ENCODE measurements at regions not wholly inside any gene's neighbourhood (a gene's known extent, or its start where the extent isn't known, plus 50 kb on each side); places are given as distances from the start of the nearest gene placed in this dataset.

- no peak for DNase-seq (ENCODE audit: low read depth in 2 of 2)
Measured at GRCh38 chr14:104319491-104320241, 181.3 kb downstream of the KIF26A start.

GRCh38 chr14:104320611-104321086, 182.3 kb downstream of the KIF26A start:
- DNase-seq (ENCODE audit: low read depth in 2 of 2) = no peak

- DNase-seq (ENCODE audit: low read depth in 2 of 2) = no peak
Measured at GRCh38 chr14:104321088-104321801, 182.9 kb downstream of the KIF26A start.

GRCh38 chr14:104321802-104322130, 183.4 kb downstream of the KIF26A start:
- no peak for DNase-seq (ENCODE audit: low read depth in 2 of 2)

- DNase-seq (ENCODE audit: low read depth in 2 of 2) = no peak
Measured at GRCh38 chr14:104322531-104323366, 184.4 kb downstream of the KIF26A start.

- no peak for DNase-seq (ENCODE audit: low read depth in 2 of 2)
Measured at GRCh38 chr14:104323551-104324175, 185.3 kb downstream of the KIF26A start.

- no peak for DNase-seq (ENCODE audit: low read depth in 2 of 2)
Measured at GRCh38 chr14:104326848-104327247, 188.5 kb downstream of the KIF26A start.

- DNase-seq (ENCODE audit: low read depth in 2 of 2) = no peak
Measured at GRCh38 chr14:104328607-104329006, 190.2 kb downstream of the KIF26A start.

GRCh38 chr14:104329793-104330192, 191.4 kb downstream of the KIF26A start:
- DNase-seq (ENCODE audit: low read depth in 2 of 2) = no peak

- DNase-seq (ENCODE audit: low read depth in 2 of 2) = no peak
Measured at GRCh38 chr14:104331871-104332605, 193.7 kb downstream of the KIF26A start.

- DNase-seq (ENCODE audit: low read depth in 2 of 2) = no peak
Measured at GRCh38 chr14:104332634-104333270, 194.4 kb downstream of the KIF26A start.

GRCh38 chr14:104333646-104334423, 195.4 kb downstream of the KIF26A start:
- no peak for DNase-seq (ENCODE audit: low read depth in 2 of 2)

GRCh38 chr14:104334424-104335161, 196.2 kb downstream of the KIF26A start:
- no peak for DNase-seq (ENCODE audit: low read depth in 2 of 2)

GRCh38 chr14:104335176-104335575, 196.8 kb downstream of the KIF26A start:
- DNase-seq (ENCODE audit: low read depth in 2 of 2) = no peak

- no peak for DNase-seq (ENCODE audit: low read depth in 2 of 2)
Measured at GRCh38 chr14:104335611-104336010, 197.2 kb downstream of the KIF26A start.

- DNase-seq (ENCODE audit: low read depth in 2 of 2) = no peak
Measured at GRCh38 chr14:104337351-104337750, 199.0 kb downstream of the KIF26A start.

- DNase-seq (ENCODE audit: low read depth in 2 of 2) = no peak
Measured at GRCh38 chr14:104339361-104339760, 201.0 kb downstream of the KIF26A start.

- DNase-seq (ENCODE audit: low read depth in 2 of 2) = no peak
Measured at GRCh38 chr14:104339829-104340228, 201.4 kb downstream of the KIF26A start.

Data from stimulated activated CD4-positive, alpha-beta T cell treated with anti-CD3 and anti-CD28 coated beads, Interleukin-1b, Interleukin-23, amount 100 ng/mL, for 1 hour (primary cell).